Esophagus (tissue), 2 donors: ENCODE measurements at regions not wholly inside any gene's neighbourhood (a gene's known extent, or its start where the extent isn't known, plus 50 kb on each side); places are given as distances from the start of the nearest gene placed in this dataset.

Experiments used
- H3K27ac ChIP-seq, 2 donors: one replicate each; pipeline ENCODE4 v1.5.1; 2013; ENCODE audit warnings: low read depth in 2 of 2, mild to moderate bottlenecking in 2 of 2, inconsistent platforms in 1 of 2, low read length in 1 of 2, moderate library complexity in 1 of 2
- H3K27me3 ChIP-seq, 2 donors: one replicate each; pipeline ENCODE4 v1.6.1; 2013; ENCODE audit warnings: low read length in 2 of 2, control low read depth in 1 of 2, mild to moderate bottlenecking in 1 of 2; ENCODE audit not compliant: insufficient read depth in 2 of 2, control insufficient read depth in 1 of 2
- H3K36me3 ChIP-seq, 2 donors: one replicate each; pipeline ENCODE4 v1.6.1; 2013; ENCODE audit warnings: low read length in 1 of 2; ENCODE audit not compliant: control insufficient read depth in 2 of 2, insufficient read depth in 2 of 2
- H3K4me1 ChIP-seq, 2 donors: one replicate each; pipeline ENCODE4 v1.6.1; 2013; ENCODE audit warnings: low read length in 1 of 2; ENCODE audit not compliant: control insufficient read depth in 2 of 2, insufficient read depth in 2 of 2
- H3K4me3 ChIP-seq, 2 donors: one replicate each; pipeline ENCODE4 v1.5.1; 2013; ENCODE audit warnings: low read length in 2 of 2, mild to moderate bottlenecking in 2 of 2, low read depth in 1 of 2, moderate library complexity in 1 of 2
- H3K9me3 ChIP-seq, 2 donors: one replicate each; pipeline ENCODE4 v1.6.1; 2013; ENCODE audit warnings: mild to moderate bottlenecking in 2 of 2, low read depth in 1 of 2, low read length in 1 of 2, moderate library complexity in 1 of 2; ENCODE audit not compliant: control insufficient read depth in 2 of 2, insufficient read depth in 1 of 2
- WGBS, 2 donors: extraction: QIAGEN DNeasy Blood & Tissue Kit; methylation state at CpG; one replicate each; pipeline ENCODE4 v1.1.7; 2013; 5-methylcytosine and 5-hydroxymethylcytosine counted together
- donor health status: healthy with polysubstance abuse.
- donor health status: Bipolar disorder and iron deficiency.

- Histone ChIP-seq H3K36me3 (no peaks in the 10 kb centered on the region), H3K27ac (no peak overlapping the region), H3K27me3 (no peaks in the 10 kb centered on the region), H3K4me3 (no peak overlapping the region), H3K4me1 (peaks cover 0 to 3% of the 10 kb centered on the region in 2 donors), H3K9me3 (peaks cover 0 to 4% of the 10 kb centered on the region in 2 donors)
- WGBS, 2 donors: 90 to 92% methylated on average over 1 of the region's 1 CpG
Observed at GRCh38 chr6:163670336-163670735, 255.8 kb downstream of the QKI start.

- Histone ChIP-seq H3K4me1 (peaks cover 0 to 3% of the 10 kb centered on the region in 2 donors), H3K36me3 (no peaks in the 10 kb centered on the region), H3K4me3 (no peak overlapping the region), H3K27ac (no peak overlapping the region), H3K9me3 (peaks cover 0 to 4% of the 10 kb centered on the region in 2 donors), H3K27me3 (no peaks in the 10 kb centered on the region)
- 64 to 68% methylated on average over 4 of the region's 4 CpGs for WGBS, 2 donors
Observed at GRCh38 chr6:163668061-163668426, 253.5 kb downstream of the QKI start.

- no peak overlapping the region for H3K4me3 ChIP-seq
- H3K27ac ChIP-seq: no peak overlapping the region
- no peaks in the 10 kb centered on the region for H3K36me3 ChIP-seq
- H3K4me1 ChIP-seq: peaks cover 0 to 3% of the 10 kb centered on the region in 2 donors
- H3K27me3 ChIP-seq: no peaks in the 10 kb centered on the region
- WGBS, 2 donors: 67 to 68% methylated on average over 13 of the region's 13 CpGs
- H3K9me3 ChIP-seq: peaks cover 0 to 4% of the 10 kb centered on the region in 2 donors
Observed at GRCh38 chr6:163667372-163668060, 253.0 kb downstream of the QKI start.

- no peaks in the 10 kb centered on the region for H3K36me3 ChIP-seq
- no peaks in the 10 kb centered on the region for H3K9me3 ChIP-seq
- peaks cover 0 to 3% of the 10 kb centered on the region in 2 donors for H3K4me1 ChIP-seq
- no peak overlapping the region for H3K27ac ChIP-seq
- 88 to 95% methylated on average over 1 of the region's 1 CpG for WGBS, 2 donors
- no peaks in the 10 kb centered on the region for H3K27me3 ChIP-seq
- no peak overlapping the region for H3K4me3 ChIP-seq
Observed at GRCh38 chr6:163665464-163665863, 250.9 kb downstream of the QKI start.

- peaks cover 0 to 3% of the 10 kb centered on the region in 2 donors for H3K4me1 ChIP-seq
- no peaks in the 10 kb centered on the region for H3K27me3 ChIP-seq
- H3K9me3 ChIP-seq: no peaks in the 10 kb centered on the region
- no peak overlapping the region for H3K4me3 ChIP-seq
- 80 to 82% methylated on average over 7 of the region's 7 CpGs for WGBS, 2 donors
- no peak overlapping the region for H3K27ac ChIP-seq
- no peaks in the 10 kb centered on the region for H3K36me3 ChIP-seq
Observed at GRCh38 chr6:163663575-163663974, 249.1 kb downstream of the QKI start.

- no peaks in the 10 kb centered on the region for H3K36me3 ChIP-seq
- H3K4me3 ChIP-seq: no peak overlapping the region
- H3K27ac ChIP-seq: no peak overlapping the region
- H3K4me1 ChIP-seq: peaks cover 2 to 3% of the 10 kb centered on the region in 2 donors
- H3K9me3 ChIP-seq: no peaks in the 10 kb centered on the region
- H3K27me3 ChIP-seq: no peaks in the 10 kb centered on the region
- 92 to 93% methylated on average over 16 of the region's 16 CpGs for WGBS, 2 donors
Observed at GRCh38 chr6:163662604-163663225, 248.2 kb downstream of the QKI start.

GRCh38 chr6:163661272-163661671 is 246.8 kb downstream of the QKI start:
- H3K9me3 ChIP-seq: no peaks in the 10 kb centered on the region
- 57 to 63% methylated on average over 1 of the region's 1 CpG for WGBS, 2 donors
- peaks cover 0 to 2% of the 10 kb centered on the region in 2 donors for H3K4me1 ChIP-seq
- no peaks in the 10 kb centered on the region for H3K27me3 ChIP-seq
- no peaks in the 10 kb centered on the region for H3K36me3 ChIP-seq
- no peak overlapping the region for H3K4me3 ChIP-seq
- H3K27ac ChIP-seq: no peak overlapping the region

- WGBS, 2 donors: 84 to 95% methylated on average over 4 of the region's 4 CpGs
- Histone ChIP-seq H3K4me3 (no peak overlapping the region), H3K27me3 (no peaks in the 10 kb centered on the region), H3K27ac (no peak overlapping the region), H3K36me3 (no peaks in the 10 kb centered on the region), H3K4me1 (peaks cover 0 to 2% of the 10 kb centered on the region in 2 donors), H3K9me3 (no peaks in the 10 kb centered on the region)
Observed at GRCh38 chr6:163659803-163660202, 245.3 kb downstream of the QKI start.

- Histone ChIP-seq H3K4me1 (peaks cover 0 to 4% of the 10 kb centered on the region in 2 donors), H3K4me3 (no peak overlapping the region), H3K9me3 (no peaks in the 10 kb centered on the region), H3K27ac (no peak overlapping the region), H3K36me3 (no peaks in the 10 kb centered on the region), H3K27me3 (no peaks in the 10 kb centered on the region)
- 88% methylated on average over 7 of the region's 7 CpGs for WGBS, 2 donors
Observed at GRCh38 chr6:163655217-163656121, 241.0 kb downstream of the QKI start.
